ENCODE measurements at regions not wholly inside any gene's neighbourhood (a gene's known extent, or its start where the extent isn't known, plus 50 kb on each side); places are given as distances from the start of the nearest gene placed in this dataset.
A peak's percentile ranks its signal among the peaks of the same experiment; 100 is the strongest.

DNA sequence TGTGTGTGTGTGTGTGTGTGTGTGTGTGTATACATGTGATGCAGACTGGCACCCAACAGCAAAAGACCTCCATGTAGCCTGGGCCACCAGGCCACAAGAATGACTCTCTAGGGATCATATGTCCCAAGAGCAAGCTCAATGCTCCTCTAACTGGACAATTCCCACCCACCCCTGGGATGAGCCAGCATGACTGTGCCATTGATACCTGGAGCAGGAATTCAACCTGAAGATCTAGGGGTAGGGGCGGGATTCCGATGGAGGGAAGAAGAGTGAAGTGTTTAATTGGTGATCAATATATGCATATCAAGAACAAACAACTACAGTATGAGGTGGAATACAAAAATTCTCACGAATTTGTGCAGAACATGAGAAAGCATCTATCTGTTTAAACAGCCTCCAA lies 136.2 kb downstream of the PSMG1 start:
- Histone ChIP-seq H3K23ac (ENCODE audit: low read depth, low read length, poor library complexity) (no peak overlapping the region), H2BK15ac (ENCODE audit: low read length) (no peak overlapping the region), H2AFZ (ENCODE audit: low read length) (no peak overlapping the region), H3K4ac (ENCODE audit: low read length) (no peak overlapping the region), H3K4me1 (ENCODE audit: control insufficient read depth in 2 of 2, insufficient read depth in 1 of 2, low read depth in 1 of 2, low read length in 2 of 2) (peaks cover 4% of the 10 kb centered on the region in 2 donors), H3K27me3 (ENCODE audit: control insufficient read depth in 3 of 3, insufficient read depth in 3 of 3, low read depth in 1 of 3, low read length in 3 of 3) (no peaks in the 10 kb centered on the region), H3K4me2 (ENCODE audit: insufficient read depth, low read length, poor library complexity, severe bottlenecking) (no peak overlapping the region), H3K14ac (ENCODE audit: low read length) (no peak overlapping the region), H2BK120ac (ENCODE audit: low read depth, low read length) (no peak overlapping the region), H3K4me3 (ENCODE audit: low read length in 2 of 2) (no peak overlapping the region), H3K27ac (replicated peaks; ENCODE audit: low read length) (no peak overlapping the region), H3K9me3 (replicated peaks in 1 of 2; ENCODE audit: control insufficient read depth in 2 of 2, insufficient read depth in 1 of 2, low read depth in 1 of 2, low read length in 2 of 2) (no peaks in the 10 kb centered on the region), H3K79me1 (ENCODE audit: low read depth, low read length) (no peaks in the 10 kb centered on the region), H3K9ac (ENCODE audit: low read depth, low read length, poor library complexity) (no peak overlapping the region), H4K91ac (ENCODE audit: low read depth, low read length, poor library complexity) (no peak overlapping the region), H3K18ac (ENCODE audit: low read length) (no peak overlapping the region), H2BK12ac (ENCODE audit: low read length) (no peak overlapping the region), H4K8ac (ENCODE audit: low read depth, low read length) (no peak overlapping the region), H2AK5ac (ENCODE audit: low read depth, low read length) (no peak overlapping the region), H3K36me3 (replicated peaks in 1 of 2; ENCODE audit: control insufficient read depth in 2 of 2, insufficient read depth in 2 of 2, low read length in 2 of 2) (no peaks in the 10 kb centered on the region), H2BK5ac (ENCODE audit: low read length) (no peak overlapping the region)
- WGBS, 2 donors (ENCODE audit: extremely low coverage in 2 of 2, insufficient read length in 2 of 2, insufficient replicate concordance in 1 of 2): no CpG with 5 or more reads among the region's 3 CpGs
- DNase-seq (ENCODE audit: low spot score): no peak

DNA sequence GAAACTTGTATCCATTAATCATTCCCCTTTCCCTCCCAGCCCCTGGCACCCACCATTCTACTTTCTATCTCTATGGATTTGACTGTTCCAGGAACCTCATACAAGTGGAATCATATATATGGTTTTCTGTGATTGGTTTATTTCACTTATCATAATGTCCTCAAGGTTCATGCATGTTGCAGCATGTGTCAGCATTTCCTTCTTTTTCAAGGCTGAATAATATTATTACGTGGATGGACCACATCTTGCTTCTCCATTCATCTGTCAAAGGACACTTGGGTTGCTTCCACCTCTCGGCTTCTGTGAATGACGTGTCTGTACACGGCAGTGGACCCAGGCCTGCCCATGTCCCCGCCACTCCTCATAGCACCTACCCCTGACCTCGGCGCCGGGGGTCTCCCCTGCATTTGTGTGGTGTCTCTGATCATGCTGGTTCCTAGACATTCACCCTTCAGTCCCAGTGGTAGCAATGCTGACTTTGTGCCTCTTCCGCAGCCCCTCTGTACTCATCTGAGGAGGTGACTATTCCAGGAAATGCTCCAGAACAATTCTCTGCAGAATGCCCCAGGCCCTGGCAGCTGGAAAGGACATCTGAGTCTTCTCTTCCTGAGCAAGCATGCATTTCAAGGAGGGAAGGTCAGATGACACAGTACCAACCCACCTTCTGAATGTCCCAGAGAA lies 136.9 kb downstream of the PSMG1 start:
- Histone ChIP-seq H3K18ac (ENCODE audit: low read length) (peak overlapping the region; percentile 1), H3K23ac (ENCODE audit: low read depth, low read length, poor library complexity) (no peak overlapping the region), H3K4me3 (ENCODE audit: low read length in 2 of 2) (no peak overlapping the region), H3K27ac (replicated peaks; ENCODE audit: low read length) (no peak overlapping the region), H2BK120ac (ENCODE audit: low read depth, low read length) (no peak overlapping the region), H3K27me3 (ENCODE audit: control insufficient read depth in 3 of 3, insufficient read depth in 3 of 3, low read depth in 1 of 3, low read length in 3 of 3) (no peaks in the 10 kb centered on the region), H3K9me3 (replicated peaks in 1 of 2; ENCODE audit: control insufficient read depth in 2 of 2, insufficient read depth in 1 of 2, low read depth in 1 of 2, low read length in 2 of 2) (no peaks in the 10 kb centered on the region), H2AFZ (ENCODE audit: low read length) (no peak overlapping the region), H4K91ac (ENCODE audit: low read depth, low read length, poor library complexity) (no peak overlapping the region), H3K79me1 (ENCODE audit: low read depth, low read length) (no peaks in the 10 kb centered on the region), H2AK5ac (ENCODE audit: low read depth, low read length) (no peak overlapping the region), H4K8ac (ENCODE audit: low read depth, low read length) (no peak overlapping the region), H2BK5ac (ENCODE audit: low read length) (no peak overlapping the region), H3K36me3 (replicated peaks in 1 of 2; ENCODE audit: control insufficient read depth in 2 of 2, insufficient read depth in 2 of 2, low read length in 2 of 2) (no peaks in the 10 kb centered on the region), H2BK12ac (ENCODE audit: low read length) (no peak overlapping the region), H3K14ac (ENCODE audit: low read length) (no peak overlapping the region), H3K4me2 (ENCODE audit: insufficient read depth, low read length, poor library complexity, severe bottlenecking) (no peak overlapping the region), H3K4ac (ENCODE audit: low read length) (no peak overlapping the region), H2BK15ac (ENCODE audit: low read length) (peak overlapping the region; percentile 32), H3K4me1 (ENCODE audit: control insufficient read depth in 2 of 2, insufficient read depth in 1 of 2, low read depth in 1 of 2, low read length in 2 of 2) (peaks cover 4% of the 10 kb centered on the region in 2 donors), H3K9ac (ENCODE audit: low read depth, low read length, poor library complexity) (no peak overlapping the region)
- DNase-seq (ENCODE audit: low spot score): no peak
- WGBS, 2 donors (ENCODE audit: extremely low coverage in 2 of 2, insufficient read length in 2 of 2, insufficient replicate concordance in 1 of 2): no CpG with 5 or more reads among the region's 9 CpGs

DNA sequence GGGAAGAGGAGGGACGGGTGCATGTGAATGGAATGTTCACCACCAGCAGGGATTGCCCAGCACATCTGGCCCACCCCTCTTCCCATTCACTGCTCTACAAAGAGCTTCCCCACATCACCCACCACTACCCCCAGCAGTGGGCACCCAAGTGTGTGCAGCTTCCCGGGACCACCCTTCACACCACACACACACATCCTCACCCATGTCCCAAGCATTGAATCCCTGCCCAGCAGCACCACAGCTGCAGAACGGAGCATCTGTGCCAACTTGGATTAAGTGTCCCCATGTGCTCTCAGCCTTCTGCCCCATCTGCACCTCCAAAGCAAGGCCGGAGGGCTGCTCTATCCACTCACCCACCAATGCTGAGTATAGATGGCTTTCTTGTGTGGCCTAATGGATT lies 141.4 kb downstream of the PSMG1 start:
- DNase-seq (ENCODE audit: low spot score): no peak
- H3K23ac ChIP-seq (ENCODE audit: low read depth, low read length, poor library complexity): no peak overlapping the region
- no CpG with 5 or more reads among the region's 4 CpGs for WGBS, 2 donors (ENCODE audit: extremely low coverage in 2 of 2, insufficient read length in 2 of 2, insufficient replicate concordance in 1 of 2)

DNA sequence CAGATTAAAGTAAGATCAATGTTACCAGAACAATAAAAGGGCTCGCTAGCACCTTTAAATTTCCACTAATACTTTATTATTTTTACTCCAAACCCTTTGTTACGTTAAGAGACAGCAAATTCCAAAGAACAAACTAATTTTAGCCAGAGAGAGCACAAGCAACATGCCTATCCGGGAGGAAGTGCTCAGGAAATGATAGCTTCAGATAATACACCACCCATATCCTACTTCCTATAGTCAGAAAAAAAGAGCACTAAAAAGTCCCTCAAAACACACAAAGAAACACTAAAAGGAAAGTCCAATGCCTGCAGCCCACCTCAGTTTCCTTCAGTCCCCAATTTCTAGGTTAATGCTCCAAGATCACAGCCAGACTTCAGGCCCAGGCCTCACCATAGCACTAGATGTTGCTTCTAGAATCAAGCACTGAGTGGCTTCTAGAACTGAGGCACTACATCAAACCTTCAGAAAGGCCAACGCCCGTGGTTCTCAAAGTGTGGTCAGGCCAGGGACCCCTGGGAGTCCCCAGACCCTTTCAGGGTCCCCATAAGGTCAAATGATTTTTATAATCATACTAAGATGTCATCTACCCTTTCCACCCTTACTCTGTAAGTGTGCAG lies 142.6 kb downstream of the PSMG1 start:
- H3K4me3 ChIP-seq (ENCODE audit: low read length in 2 of 2): no peak overlapping the region
- H3K9me3 ChIP-seq (replicated peaks in 1 of 2; ENCODE audit: control insufficient read depth in 2 of 2, insufficient read depth in 1 of 2, low read depth in 1 of 2, low read length in 2 of 2): no peaks in the 10 kb centered on the region
- no peak overlapping the region for H3K9ac ChIP-seq (ENCODE audit: low read depth, low read length, poor library complexity)
- no peaks in the 10 kb centered on the region for H3K79me1 ChIP-seq (ENCODE audit: low read depth, low read length)
- H4K8ac ChIP-seq (ENCODE audit: low read depth, low read length): no peak overlapping the region
- DNase-seq (ENCODE audit: low spot score): no peak
- no peak overlapping the region for H2BK12ac ChIP-seq (ENCODE audit: low read length)
- H3K18ac ChIP-seq (ENCODE audit: low read length): no peak overlapping the region
- no peak overlapping the region for H3K23ac ChIP-seq (ENCODE audit: low read depth, low read length, poor library complexity)
- no peaks in the 10 kb centered on the region for H3K27me3 ChIP-seq (ENCODE audit: control insufficient read depth in 3 of 3, insufficient read depth in 3 of 3, low read depth in 1 of 3, low read length in 3 of 3)
- H2BK5ac ChIP-seq (ENCODE audit: low read length): no peak overlapping the region
- H3K36me3 ChIP-seq (replicated peaks in 1 of 2; ENCODE audit: control insufficient read depth in 2 of 2, insufficient read depth in 2 of 2, low read length in 2 of 2): no peaks in the 10 kb centered on the region
- no peak overlapping the region for H3K27ac ChIP-seq (replicated peaks; ENCODE audit: low read length)
- H2AFZ ChIP-seq (ENCODE audit: low read length): no peak overlapping the region
- H3K14ac ChIP-seq (ENCODE audit: low read length): no peak overlapping the region
- no peaks in the 10 kb centered on the region for H3K4me1 ChIP-seq (ENCODE audit: control insufficient read depth in 2 of 2, insufficient read depth in 1 of 2, low read depth in 1 of 2, low read length in 2 of 2)
- H2BK120ac ChIP-seq (ENCODE audit: low read depth, low read length): no peak overlapping the region
- H4K91ac ChIP-seq (ENCODE audit: low read depth, low read length, poor library complexity): no peak overlapping the region
- H3K4ac ChIP-seq (ENCODE audit: low read length): no peak overlapping the region
- WGBS, 2 donors (ENCODE audit: extremely low coverage in 2 of 2, insufficient read length in 2 of 2, insufficient replicate concordance in 1 of 2): no CpG with 5 or more reads among the region's 5 CpGs
- H2BK15ac ChIP-seq (ENCODE audit: low read length): no peak overlapping the region
- no peak overlapping the region for H2AK5ac ChIP-seq (ENCODE audit: low read depth, low read length)
- H3K4me2 ChIP-seq (ENCODE audit: insufficient read depth, low read length, poor library complexity, severe bottlenecking): no peak overlapping the region

More for the DNA sequence above, 141.4 kb downstream of the PSMG1 start:
- Histone ChIP-seq H3K79me1 (ENCODE audit: low read depth, low read length) (no peaks in the 10 kb centered on the region), H3K4me1 (ENCODE audit: control insufficient read depth in 2 of 2, insufficient read depth in 1 of 2, low read depth in 1 of 2, low read length in 2 of 2) (no peaks in the 10 kb centered on the region), H2BK15ac (ENCODE audit: low read length) (no peak overlapping the region), H2BK120ac (ENCODE audit: low read depth, low read length) (no peak overlapping the region), H4K8ac (ENCODE audit: low read depth, low read length) (no peak overlapping the region), H2BK5ac (ENCODE audit: low read length) (no peak overlapping the region), H3K9me3 (replicated peaks in 1 of 2; ENCODE audit: control insufficient read depth in 2 of 2, insufficient read depth in 1 of 2, low read depth in 1 of 2, low read length in 2 of 2) (no peaks in the 10 kb centered on the region), H3K4me2 (ENCODE audit: insufficient read depth, low read length, poor library complexity, severe bottlenecking) (no peak overlapping the region), H3K4ac (ENCODE audit: low read length) (no peak overlapping the region), H3K36me3 (replicated peaks in 1 of 2; ENCODE audit: control insufficient read depth in 2 of 2, insufficient read depth in 2 of 2, low read length in 2 of 2) (no peaks in the 10 kb centered on the region), H3K27me3 (ENCODE audit: control insufficient read depth in 3 of 3, insufficient read depth in 3 of 3, low read depth in 1 of 3, low read length in 3 of 3) (no peaks in the 10 kb centered on the region), H2BK12ac (ENCODE audit: low read length) (no peak overlapping the region), H3K14ac (ENCODE audit: low read length) (no peak overlapping the region), H2AFZ (ENCODE audit: low read length) (no peak overlapping the region), H3K18ac (ENCODE audit: low read length) (peak overlapping the region; percentile 71), H3K27ac (replicated peaks; ENCODE audit: low read length) (no peak overlapping the region), H2AK5ac (ENCODE audit: low read depth, low read length) (peak overlapping the region; percentile 47), H3K9ac (ENCODE audit: low read depth, low read length, poor library complexity) (peak overlapping the region; percentile 21), H4K91ac (ENCODE audit: low read depth, low read length, poor library complexity) (no peak overlapping the region), H3K4me3 (ENCODE audit: low read length in 2 of 2) (no peak overlapping the region)
